Progenitor cell of endocrine pancreas (in vitro differentiated cells): ENCODE measurements at regions not wholly inside any gene's neighbourhood (a gene's known extent, or its start where the extent isn't known, plus 50 kb on each side); places are given as distances from the start of the nearest gene placed in this dataset.

Experiments
- DNase-seq: peaks from one replicate; pipeline ENCODE4 v3.0.0; 2021; ENCODE audit warnings: low spot score; ENCODE audit not compliant: unreplicated experiment
- H3K27ac Mint-ChIP-seq: 2 replicates; pipeline ENCODE4 v1.8.0; 2021; ENCODE audit warnings: mild to moderate bottlenecking, moderate library complexity, mixed read lengths
- H3K27me3 Mint-ChIP-seq: 2 replicates; pipeline ENCODE4 v1.8.0; 2021; ENCODE audit warnings: mixed read lengths
- H3K36me3 Mint-ChIP-seq: 2 replicates; pipeline ENCODE4 v1.8.0; 2022; ENCODE audit warnings: mixed read lengths; ENCODE audit not compliant: insufficient read depth
- H3K4me1 Mint-ChIP-seq: 2 replicates; pipeline ENCODE4 v1.8.0; 2021; ENCODE audit warnings: low read depth, mixed read lengths
- H3K4me3 Mint-ChIP-seq: 2 replicates; pipeline ENCODE4 v1.8.0; 2021; ENCODE audit warnings: low read depth, mild to moderate bottlenecking, moderate library complexity, mixed read lengths
- H3K9me3 Mint-ChIP-seq: 2 replicates; pipeline ENCODE4 v1.8.0; 2021; ENCODE audit warnings: low read depth, mixed read lengths
- CTCF ChIP-seq: fragments of 200-600 bp; sonication (generic); IDR thresholded peaks from one replicate; pipeline ENCODE4 v1.5.0; 2021; ENCODE audit warnings: antibody characterized with exemption, mild to moderate bottlenecking; ENCODE audit not compliant: unreplicated experiment

GRCh38 chr7:46713868-46714596 is 793.0 kb upstream of the IGFBP3 start:
- H3K27ac Mint-ChIP-seq: no peak overlapping the region
- no peaks in the 10 kb centered on the region for H3K36me3 Mint-ChIP-seq
- no peaks in the 10 kb centered on the region for H3K9me3 Mint-ChIP-seq
- no peaks in the 10 kb centered on the region for H3K27me3 Mint-ChIP-seq
- no peak for DNase-seq
- H3K4me1 Mint-ChIP-seq: peaks cover 8% of the 10 kb centered on the region
- no peak overlapping the region for H3K4me3 Mint-ChIP-seq
- TF ChIP-seq CTCF: no peak

- no peaks in the 10 kb centered on the region for H3K36me3 Mint-ChIP-seq
Measured at GRCh38 chr7:46710927-46711326, 789.9 kb upstream of the IGFBP3 start.

GRCh38 chr7:46707973-46708372 is 786.9 kb upstream of the IGFBP3 start:
- Mint-ChIP-seq H3K27ac (no peak overlapping the region), H3K4me1 (no peaks in the 10 kb centered on the region), H3K9me3 (no peaks in the 10 kb centered on the region)

More at GRCh38 chr7:46710927-46711326, 789.9 kb upstream of the IGFBP3 start:
- H3K27ac Mint-ChIP-seq: no peak overlapping the region
- no peak overlapping the region for H3K4me3 Mint-ChIP-seq
- no peaks in the 10 kb centered on the region for H3K27me3 Mint-ChIP-seq
- DNase-seq: no peak
- no peaks in the 10 kb centered on the region for H3K9me3 Mint-ChIP-seq
- H3K4me1 Mint-ChIP-seq: peaks cover 8% of the 10 kb centered on the region
- TF ChIP-seq CTCF: no peak

GRCh38 chr7:46705386-46706255 is 784.5 kb upstream of the IGFBP3 start:
- Mint-ChIP-seq H3K9me3 (no peaks in the 10 kb centered on the region), H3K4me3 (no peak overlapping the region), H3K27me3 (no peaks in the 10 kb centered on the region), H3K4me1 (no peaks in the 10 kb centered on the region), H3K27ac (no peak overlapping the region), H3K36me3 (no peaks in the 10 kb centered on the region)
- no peak for DNase-seq
- no peak for TF ChIP-seq CTCF

More at GRCh38 chr7:46707973-46708372, 786.9 kb upstream of the IGFBP3 start:
- Mint-ChIP-seq H3K27me3 (no peaks in the 10 kb centered on the region), H3K4me3 (no peak overlapping the region), H3K36me3 (no peaks in the 10 kb centered on the region)
- no peak for TF ChIP-seq CTCF
- DNase-seq: no peak

GRCh38 chr7:46696741-46697140 is 775.7 kb upstream of the IGFBP3 start:
- H3K4me3 Mint-ChIP-seq: no peak overlapping the region
- peaks cover 5% of the 10 kb centered on the region for H3K9me3 Mint-ChIP-seq
- DNase-seq: no peak
- no peak for TF ChIP-seq CTCF
- H3K27ac Mint-ChIP-seq: no peak overlapping the region
- H3K27me3 Mint-ChIP-seq: no peaks in the 10 kb centered on the region
- peaks cover 4% of the 10 kb centered on the region for H3K36me3 Mint-ChIP-seq
- H3K4me1 Mint-ChIP-seq: peaks cover 29% of the 10 kb centered on the region
